GM21381 (cell line): ENCODE measurements at regions not wholly inside any gene's neighbourhood (a gene's known extent, or its start where the extent isn't known, plus 50 kb on each side); places are given as distances from the start of the nearest gene placed in this dataset.
"Not testable (repeated sequence)": the region's sequence is repeated elsewhere in the genome, so short reads cannot be mapped to it uniquely, and the experiment has no call there.

Experiments used
- ATAC-seq: cut with Tn5 transposase; IDR thresholded peaks from one replicate; pipeline ENCODE4 v1.9.1; 2021; ENCODE audit warnings: mild to moderate bottlenecking, moderate library complexity; ENCODE audit not compliant: unreplicated experiment

- ATAC-seq, result no peak
Measured at GRCh38 chr11:96681019-96681716, 291.4 kb downstream of the JRKL start.

GRCh38 chr11:96694338-96694737 is 304.5 kb downstream of the JRKL start:
- no peak for ATAC-seq

DNA sequence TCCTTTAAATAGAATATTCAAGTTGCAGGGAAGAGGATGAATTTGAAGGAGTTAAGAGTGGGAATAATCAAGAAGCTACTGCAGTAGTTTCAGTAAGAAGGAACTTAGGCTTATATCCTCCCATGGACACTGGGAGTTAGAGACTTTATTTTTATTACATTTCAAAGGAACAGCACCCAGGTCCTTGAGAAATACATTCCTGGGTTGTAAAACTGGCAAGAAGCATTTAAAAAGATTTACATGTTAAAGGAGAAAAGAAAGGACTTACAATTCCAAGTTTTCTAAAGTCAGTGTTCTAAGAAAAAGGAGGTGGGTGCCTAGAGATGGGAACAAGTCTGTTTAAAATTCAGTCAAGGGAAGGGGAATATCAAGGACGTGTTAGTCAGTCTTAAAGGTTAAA is 306.9 kb downstream of the JRKL start:
- no peak for ATAC-seq

- no peak for ATAC-seq
Measured at GRCh38 chr11:96697466-96697865, 307.7 kb downstream of the JRKL start.

DNA sequence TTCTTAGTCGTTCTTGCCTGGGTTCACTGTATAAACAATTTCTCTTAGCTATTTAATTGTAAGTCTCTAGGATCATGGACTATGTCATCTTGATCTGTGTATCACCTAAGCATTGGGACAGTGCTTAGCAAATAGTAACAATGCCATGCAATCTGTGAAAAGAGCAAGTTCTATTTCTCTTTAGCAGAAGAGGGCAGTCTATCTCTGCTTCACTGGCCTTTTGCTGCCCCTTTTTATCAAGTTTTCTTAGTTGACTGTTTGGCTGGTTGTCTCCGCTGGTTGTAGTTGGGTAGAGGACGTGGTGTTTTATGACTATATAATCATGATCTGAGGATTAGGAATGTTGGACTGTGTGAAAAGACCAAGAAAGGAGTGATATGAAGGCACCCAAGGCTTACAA is 315.0 kb downstream of the JRKL start:
- no peak for ATAC-seq

GRCh38 chr11:96706761-96707160 is 316.9 kb downstream of the JRKL start:
- no peak for ATAC-seq

DNA sequence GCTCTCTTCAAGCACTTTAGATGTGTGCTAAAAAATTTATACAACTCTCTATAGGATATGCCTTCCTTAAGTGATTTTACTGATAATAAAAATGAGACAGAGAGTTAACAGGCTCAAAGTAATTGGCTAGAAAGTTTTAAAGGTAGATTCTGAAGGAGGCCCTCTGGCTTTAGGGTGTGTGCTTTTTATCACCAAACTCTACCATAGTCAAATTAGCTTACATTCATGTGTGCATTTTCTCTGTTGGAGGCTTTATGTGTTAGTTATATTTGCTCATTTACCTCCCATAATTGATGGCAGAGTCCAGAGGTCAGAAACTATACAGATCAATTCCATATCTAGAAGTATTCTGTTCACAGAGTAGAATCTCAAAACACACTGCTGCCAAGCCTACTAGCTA is 317.5 kb downstream of the JRKL start:
- ATAC-seq, result no peak

- no peak for ATAC-seq
Measured at GRCh38 chr11:96708219-96708878, 318.5 kb downstream of the JRKL start.

DNA sequence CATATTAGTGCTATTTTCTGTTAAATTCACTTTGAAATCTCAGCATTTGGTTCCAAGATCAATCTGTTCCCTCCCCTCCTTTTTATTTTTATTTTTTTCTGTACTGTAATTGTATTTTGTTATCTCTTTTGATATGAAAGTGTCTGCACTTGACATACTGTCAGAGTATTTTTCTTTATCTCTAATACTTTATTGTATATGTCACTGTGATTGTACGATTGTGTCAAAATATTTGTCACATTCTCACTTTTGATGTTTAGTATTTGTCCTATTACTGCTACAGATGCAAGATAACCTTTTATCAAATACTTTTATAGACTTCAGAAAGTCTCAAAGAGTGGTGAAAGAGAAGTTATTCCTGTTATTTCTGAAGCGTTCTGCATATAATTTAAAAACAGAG is 323.5 kb downstream of the JRKL start:
- no peak for ATAC-seq

DNA sequence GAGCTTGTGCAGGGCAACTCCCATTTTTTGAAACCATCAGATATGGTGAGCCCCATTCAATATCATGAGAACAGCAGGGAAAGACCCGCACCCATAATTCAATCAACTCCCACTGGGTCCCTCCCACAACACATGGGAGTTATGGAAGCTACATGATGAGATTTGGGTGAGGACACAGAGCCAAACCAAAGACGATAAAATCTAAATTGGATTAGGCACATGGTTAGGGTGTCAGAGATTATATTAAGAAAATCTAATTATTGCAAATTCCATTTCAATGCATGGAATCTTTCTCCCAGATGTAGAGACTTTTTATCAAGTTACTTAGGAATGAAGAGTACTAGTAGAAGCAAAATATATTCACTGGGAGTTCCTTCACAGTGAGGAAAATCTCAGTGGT is 324.9 kb downstream of the JRKL start:
- no peak for ATAC-seq

GRCh38 chr11:96715208-96715607 is 325.4 kb downstream of the JRKL start:
- ATAC-seq, result no peak

- ATAC-seq, result no peak
Measured at GRCh38 chr11:96736601-96737000, 346.8 kb downstream of the JRKL start.

- ATAC-seq, result no peak
Measured at GRCh38 chr11:96738311-96738710, 348.5 kb downstream of the JRKL start.

- ATAC-seq, result no peak
Measured at GRCh38 chr11:96741068-96741467, 351.3 kb downstream of the JRKL start.

GRCh38 chr11:96744697-96745096 is 354.9 kb downstream of the JRKL start:
- ATAC-seq, result no peak

GRCh38 chr11:96748639-96749370 is 359.0 kb downstream of the JRKL start:
- no peak for ATAC-seq

GRCh38 chr11:96751807-96752206 is 362.0 kb downstream of the JRKL start:
- not testable (repeated sequence) for ATAC-seq

DNA sequence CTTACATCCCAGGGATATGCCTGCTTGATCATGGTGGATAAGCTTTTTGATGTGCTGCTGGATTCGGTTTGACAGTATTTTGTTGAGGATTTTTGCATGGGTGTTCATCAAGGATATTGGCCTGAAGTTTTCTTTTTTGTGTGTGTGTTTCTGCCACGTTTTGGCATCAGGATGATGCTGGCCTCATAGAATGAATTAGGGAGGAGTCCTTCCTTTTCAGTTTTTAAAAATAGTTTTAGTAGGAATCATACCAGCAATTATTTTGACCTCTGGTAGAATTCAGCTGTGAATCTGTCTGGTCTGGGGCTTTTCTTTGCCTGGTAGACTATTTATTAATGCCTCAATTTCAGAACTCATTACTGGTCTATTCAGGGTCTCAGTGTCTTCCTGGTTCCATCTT is 362.4 kb downstream of the JRKL start:
- ATAC-seq, result no peak

GRCh38 chr11:96753997-96754396 is 364.2 kb downstream of the JRKL start:
- ATAC-seq, result no peak

DNA sequence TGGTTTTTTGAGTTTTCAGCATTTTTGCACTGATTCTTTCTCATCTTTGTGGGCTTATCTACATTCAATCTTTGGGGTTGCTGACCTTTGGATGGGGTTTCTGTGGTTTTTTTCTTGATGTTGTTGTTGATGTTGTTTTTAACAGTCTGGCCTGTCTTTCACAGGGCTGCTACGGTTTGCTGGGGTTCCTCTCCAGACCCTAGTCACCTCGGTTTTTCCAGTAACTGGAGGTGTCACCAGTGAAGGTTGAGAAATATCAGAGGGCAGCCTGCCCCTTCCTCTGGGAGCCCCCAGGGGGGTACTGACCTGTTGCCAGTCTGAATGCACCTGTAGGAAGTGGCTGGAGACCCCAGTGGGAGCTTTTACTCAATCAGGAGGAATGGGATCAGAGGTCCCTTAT is 365.4 kb downstream of the JRKL start:
- no peak for ATAC-seq

GRCh38 chr11:96755752-96756151 is 365.9 kb downstream of the JRKL start:
- ATAC-seq, result no peak

GRCh38 chr11:96758957-96759356 is 369.1 kb downstream of the JRKL start:
- no peak for ATAC-seq
